ENCODE measurements at regions not wholly inside any gene's neighbourhood (a gene's known extent, or its start where the extent isn't known, plus 50 kb on each side); places are given as distances from the start of the nearest gene placed in this dataset.
A peak's percentile ranks its signal among the peaks of the same experiment; 100 is the strongest.

- peak; percentile 34 for DNase-seq (ENCODE audit: low read depth)
These were observed 2185.6 kb upstream of the CELF4 start for GRCh38 chr18:39751161-39751560.

GRCh38 chr18:39749154-39749553 is 2183.6 kb upstream of the CELF4 start:
- DNase-seq (ENCODE audit: low read depth): no peak

- no peak for DNase-seq (ENCODE audit: low read depth)
These were observed 2183.1 kb upstream of the CELF4 start for GRCh38 chr18:39748727-39749126.

- peak; percentile 52 for DNase-seq (ENCODE audit: low read depth)
These were observed 2180.6 kb upstream of the CELF4 start for GRCh38 chr18:39746201-39746600.

GRCh38 chr18:39743463-39743862 is 2177.9 kb upstream of the CELF4 start:
- no peak for DNase-seq (ENCODE audit: low read depth)

GRCh38 chr18:39741755-39742466 is 2176.3 kb upstream of the CELF4 start:
- DNase-seq (ENCODE audit: low read depth): no peak

- no peak for DNase-seq (ENCODE audit: low read depth)
These were observed 2172.3 kb upstream of the CELF4 start for GRCh38 chr18:39737869-39738268.

GRCh38 chr18:39732918-39733317 is 2167.3 kb upstream of the CELF4 start:
- no peak for DNase-seq (ENCODE audit: low read depth)

GRCh38 chr18:39730606-39731005 is 2165.0 kb upstream of the CELF4 start:
- no peak for DNase-seq (ENCODE audit: low read depth)

- DNase-seq (ENCODE audit: low read depth): no peak
These were observed 2159.1 kb upstream of the CELF4 start for GRCh38 chr18:39724652-39725051.

- no peak for DNase-seq (ENCODE audit: low read depth)
These were observed 2156.1 kb upstream of the CELF4 start for GRCh38 chr18:39721712-39722111.

GRCh38 chr18:39713961-39714360 is 2148.4 kb upstream of the CELF4 start:
- DNase-seq (ENCODE audit: low read depth): no peak

GRCh38 chr18:39711701-39712100 is 2146.1 kb upstream of the CELF4 start:
- no peak for DNase-seq (ENCODE audit: low read depth)

- no peak for DNase-seq (ENCODE audit: low read depth)
These were observed 2139.8 kb upstream of the CELF4 start for GRCh38 chr18:39705362-39705761.

GRCh38 chr18:39702888-39703287 is 2137.3 kb upstream of the CELF4 start:
- no peak for DNase-seq (ENCODE audit: low read depth)

GRCh38 chr18:39701839-39702238 is 2136.2 kb upstream of the CELF4 start:
- DNase-seq (ENCODE audit: low read depth): no peak

GRCh38 chr18:39701055-39701783 is 2135.6 kb upstream of the CELF4 start:
- DNase-seq (ENCODE audit: low read depth): peak; percentile 9

- no peak for DNase-seq (ENCODE audit: low read depth)
These were observed 2133.9 kb upstream of the CELF4 start for GRCh38 chr18:39699340-39699964.

GRCh38 chr18:39698436-39698835 is 2132.8 kb upstream of the CELF4 start:
- peak; percentile 14 for DNase-seq (ENCODE audit: low read depth)

- DNase-seq (ENCODE audit: low read depth): no peak
These were observed 2127.8 kb upstream of the CELF4 start for GRCh38 chr18:39693359-39693758.

- no peak for DNase-seq (ENCODE audit: low read depth)
These were observed 2126.9 kb upstream of the CELF4 start for GRCh38 chr18:39692367-39693015.

- DNase-seq (ENCODE audit: low read depth): no peak
These were observed 2119.8 kb upstream of the CELF4 start for GRCh38 chr18:39685303-39685902.

Data from fibroblast of gingiva (primary cell).